SK-N-SH (cell line): ENCODE measurements at regions not wholly inside any gene's neighbourhood (a gene's known extent, or its start where the extent isn't known, plus 50 kb on each side); places are given as distances from the start of the nearest gene placed in this dataset.

Experiments
- CTCF ChIA-PET: fragments of 300-600, 350-600 bp; formaldehyde crosslinking; extraction: SDS; loops from one replicate; lab custom pipeline; 2021; lab: Yijun Ruan, JAX
- POLR2A ChIA-PET: fragments of 350-600 bp; sonication (Branson Sonifier 250); formaldehyde crosslinking; extraction: SDS; loops from one replicate; lab custom pipeline; 2020; ENCODE audit warnings: antibody characterized with exemption, inconsistent platforms; lab: Yijun Ruan, JAX
- DNase-seq: peaks from one replicate; pipeline ENCODE4 v3.0.0; 2012
- H2AFZ ChIP-seq: fragments of 200-600 bp; sonication (generic); 2 replicates; pipeline ENCODE4 v1.8.1; 2016; ENCODE audit warnings: antibody characterized with exemption, mild to moderate bottlenecking, low read depth
- H3F3A ChIP-seq: fragments of 200-600 bp; sonication (generic); replicated peaks from 2 replicates; pipeline ENCODE3; 2016; ENCODE audit warnings: antibody characterized with exemption, mild to moderate bottlenecking; ENCODE audit not compliant: insufficient read depth
- H3K27ac ChIP-seq, 2 experiments: fragments of 200-500 bp in 1 of 2; fragments of 200-600 bp in 1 of 2; sonication (Bioruptor generic) in 1 of 2; sonication (generic), shearing (Covaris generic) in 1 of 2; 2 replicates each; pipeline versions ENCODE4 v1.5.1 to v1.6.1; 2014 to 2016; ENCODE audit warnings: low read depth in 2 of 2, inconsistent platforms in 1 of 2, low read length in 1 of 2, mild to moderate bottlenecking in 1 of 2, mixed read lengths in 1 of 2
- H3K27me3 ChIP-seq: fragments of 200-600 bp; sonication (generic), shearing (Covaris generic); 2 replicates; pipeline ENCODE4 v1.6.1; 2016; ENCODE audit warnings: mixed run types; ENCODE audit not compliant: insufficient read depth
- H3K36me3 ChIP-seq, 2 experiments: fragments of 200-500 bp in 1 of 2; fragments of 200-600 bp in 1 of 2; sonication (Bioruptor generic) in 1 of 2; sonication (generic) in 1 of 2; replicated peaks in 1 of 2; 2 replicates each; pipeline versions ENCODE3 to v1.5.1; 2014 to 2016; ENCODE audit warnings: low read length in 1 of 2, mild to moderate bottlenecking in 1 of 2; ENCODE audit not compliant: insufficient read depth in 2 of 2, control insufficient read depth in 1 of 2
- H3K4me1 ChIP-seq, 2 experiments: fragments of 200-500 bp in 1 of 2; fragments of 200-600 bp in 1 of 2; sonication (Bioruptor generic) in 1 of 2; sonication (generic), shearing (Covaris generic) in 1 of 2; 2 replicates each; pipeline versions ENCODE4 v1.5.1 to v1.6.1; 2014 to 2016; ENCODE audit warnings: low read depth in 1 of 2, low read length in 1 of 2, mixed run types in 1 of 2; ENCODE audit not compliant: insufficient read depth in 2 of 2, control insufficient read depth in 1 of 2
- H3K4me2 ChIP-seq: fragments of 200-600 bp; sonication (generic), shearing (Covaris generic); 2 replicates; pipeline ENCODE4 v1.6.1; 2017; ENCODE audit warnings: mixed run types
- H3K4me3 ChIP-seq, 2 experiments: fragments of 200-500 bp in 1 of 2; fragments of 200-600 bp in 1 of 2; sonication (Bioruptor generic) in 1 of 2; sonication (generic), shearing (Covaris generic) in 1 of 2; 2 replicates each; pipeline versions ENCODE4 v1.5.1 to v1.8.1; 2014 to 2016; ENCODE audit warnings: low read depth in 2 of 2, inconsistent platforms in 1 of 2, low read length in 1 of 2, mild to moderate bottlenecking in 1 of 2, mixed read lengths in 1 of 2, moderate library complexity in 1 of 2
- H3K79me2 ChIP-seq: fragments of 200-600 bp; sonication (generic); 2 replicates; pipeline ENCODE4 v1.8.1; 2017; ENCODE audit warnings: mild to moderate bottlenecking; ENCODE audit not compliant: insufficient read depth
- H3K9ac ChIP-seq: fragments of 200-600 bp; sonication (generic); 2 replicates; pipeline ENCODE4 v1.6.1; 2017; ENCODE audit warnings: mixed run types
- H3K9me2 ChIP-seq: fragments of 200-600 bp; sonication (generic); 2 replicates; pipeline ENCODE4 v1.6.1; 2017; ENCODE audit warnings: mixed run types
- H3K9me3 ChIP-seq: fragments of 200-600 bp; sonication (generic); 2 replicates; pipeline ENCODE4 v1.6.1; 2017; ENCODE audit warnings: mixed run types, mild to moderate bottlenecking, moderate library complexity
- H4K20me1 ChIP-seq: fragments of 200-600 bp; sonication (generic); 2 replicates; pipeline ENCODE4 v1.6.1; 2017; ENCODE audit warnings: mild to moderate bottlenecking, mixed run types; ENCODE audit not compliant: insufficient read depth
- CHD2 ChIP-seq: fragments of 150-350 bp; IDR thresholded peaks from 2 replicates; pipeline ENCODE4 v1.6.1; 2018; ENCODE audit warnings: low read length; ENCODE audit not compliant: partially characterized antibody
- CTCF ChIP-seq: fragments of 200-600 bp; sonication (generic); IDR thresholded peaks from 2 replicates; pipeline ENCODE4 v1.6.1; 2017; ENCODE audit warnings: antibody characterized with exemption, mild to moderate bottlenecking, moderate library complexity
- ELF1 ChIP-seq: IDR thresholded peaks from 2 replicates; pipeline ENCODE4 v1.4.0; 2012
- EP300 ChIP-seq, 2 experiments: IDR thresholded peaks; 2 replicates each; pipeline versions ENCODE4 v1.4.0 to v1.6.1; 2012; ENCODE audit warnings: borderline replicate concordance in 1 of 2, low read depth in 1 of 2, low read length in 1 of 2
- FOSL2 ChIP-seq: IDR thresholded peaks from 2 replicates; pipeline ENCODE4 v1.4.0; 2012; ENCODE audit warnings: low read depth, mild to moderate bottlenecking, moderate library complexity, borderline replicate concordance
- FOXJ3 ChIP-seq: sonication (generic); formaldehyde crosslinking; IDR thresholded peaks from 2 replicates; pipeline ENCODE4 v1.5.1; 2020; ENCODE audit warnings: mild to moderate bottlenecking, missing genetic modification reagents
- FOXM1 ChIP-seq: IDR thresholded peaks from 2 replicates; pipeline ENCODE4 v1.4.0; 2012; ENCODE audit warnings: low read depth, mild to moderate bottlenecking
- GATA2 ChIP-seq: sonication (generic); formaldehyde crosslinking; IDR thresholded peaks from 2 replicates; pipeline ENCODE4 v1.5.0; 2020; ENCODE audit warnings: mild to moderate bottlenecking, missing genetic modification reagents
- IRF3 ChIP-seq: fragments of 150-350 bp; IDR thresholded peaks from 2 replicates; pipeline ENCODE4 v1.6.1; 2016; ENCODE audit warnings: mild to moderate bottlenecking, low read depth, low read length
- MAX ChIP-seq: IDR thresholded peaks from 2 replicates; pipeline ENCODE4 v1.4.0; 2012; ENCODE audit warnings: low read depth
- MEF2A ChIP-seq: IDR thresholded peaks from 2 replicates; pipeline ENCODE4 v1.4.0; 2012; ENCODE audit warnings: low read depth, borderline replicate concordance
- POLR2AphosphoS5 ChIP-seq: IDR thresholded peaks from 2 replicates; pipeline ENCODE4 v1.6.1; 2012; ENCODE audit warnings: low read depth, low read length
- RAD21 ChIP-seq: IDR thresholded peaks from 2 replicates; pipeline ENCODE4 v1.6.1; 2012; ENCODE audit warnings: mild to moderate bottlenecking, low read length
- RCOR1 ChIP-seq: fragments of 150-350 bp; IDR thresholded peaks from 2 replicates; pipeline ENCODE4 v1.6.1; 2017; ENCODE audit warnings: antibody characterized with exemption, low read length
- RFX5 ChIP-seq: IDR thresholded peaks from 2 replicates; pipeline ENCODE4 v1.6.1; 2012; ENCODE audit warnings: mild to moderate bottlenecking, improper control_type of control experiment, low read length
- SIN3A ChIP-seq: IDR thresholded peaks from 2 replicates; pipeline ENCODE4 v1.6.1; 2012; ENCODE audit warnings: low read depth, mild to moderate bottlenecking, low read length, moderate library complexity, borderline replicate concordance
- SMC3 ChIP-seq: IDR thresholded peaks from 2 replicates; pipeline ENCODE4 v1.6.1; 2012; ENCODE audit warnings: low read depth, low read length, improper control_type of control experiment
- TAF1 ChIP-seq: IDR thresholded peaks from 2 replicates; pipeline ENCODE4 v1.6.1; 2012; ENCODE audit warnings: low read depth, mild to moderate bottlenecking, low read length, moderate library complexity, borderline replicate concordance
- TCF12 ChIP-seq: IDR thresholded peaks from 2 replicates; pipeline ENCODE4 v1.4.0; 2012
- TEAD4 ChIP-seq: IDR thresholded peaks from 2 replicates; pipeline ENCODE4 v1.4.0; 2012; ENCODE audit warnings: mild to moderate bottlenecking, borderline replicate concordance; ENCODE audit not compliant: insufficient read depth
- WGBS: methylation state at CpG from one replicate; pipeline ENCODE4 v1.1.6; 2017; ENCODE audit warnings: low lambda C conversion rate; 5-methylcytosine and 5-hydroxymethylcytosine counted together

GRCh38 chr18:30527917-30528316, 514.6 kb downstream of the DSC3 start:
- DNase-seq = no peak
- Histone ChIP-seq H3K4me1 (no peaks in the 10 kb centered on the region), H3K4me3 (no peak overlapping the region), H3K9ac (no peak overlapping the region), H4K20me1 (no peaks in the 10 kb centered on the region), H3K4me2 (no peak overlapping the region), H3K9me2 (no peaks in the 10 kb centered on the region), H3K36me3 (no peaks in the 10 kb centered on the region), H3K79me2 (no peaks in the 10 kb centered on the region), H2AFZ (no peak overlapping the region), H3F3A (no peaks in the 10 kb centered on the region)
- TF ChIP-seq RCOR1 = no peak
- no peak for TF ChIP-seq EP300 (IDR thresholded peaks at IDR 0.05; ENCODE audit: borderline replicate concordance in 1 of 2, low read depth in 1 of 2, low read length in 1 of 2)
- TF ChIP-seq FOSL2 = no peak
- TF ChIP-seq SIN3A = no peak
- no peak for TF ChIP-seq ELF1
- no peak for TF ChIP-seq FOXM1
- no peak for TF ChIP-seq SMC3
- TF ChIP-seq RFX5 = no peak
- no peak for TF ChIP-seq RAD21
- no peak for TF ChIP-seq CTCF
- TF ChIP-seq, all 33 proteins: peak for 0
- no peak overlapping the region for H3K27ac ChIP-seq
- no peaks in the 10 kb centered on the region; the same call in 1 of the 2 replicates for H3K9me3 ChIP-seq
- 17% methylated on average over 1 of the region's 1 CpG for WGBS
- peaks cover 5% of the 10 kb centered on the region; the same call in 1 of the 2 replicates for H3K27me3 ChIP-seq
- ChIA-PET POLR2A (no interaction called here), CTCF (interaction anchor here (0.9 kb wide), 1 partner anchor 8 kb away, joined by 3 read pairs; no protein-coding TSS in a partner anchor)

- 62% methylated on average over 1 of the region's 1 CpG for WGBS
- ChIA-PET CTCF (interaction anchor here (0.9 kb wide), 1 partner anchor 9 kb away, joined by 3 read pairs; no protein-coding TSS in a partner anchor), POLR2A (no interaction called here)
- H3F3A ChIP-seq = no peaks in the 10 kb centered on the region
- H3K79me2 ChIP-seq = no peaks in the 10 kb centered on the region
- no peaks in the 10 kb centered on the region for H3K4me1 ChIP-seq
- no peak overlapping the region for H3K4me3 ChIP-seq
- DNase-seq = no peak
- no peak overlapping the region for H3K27ac ChIP-seq
- peaks cover 5% of the 10 kb centered on the region; the same call in 1 of the 2 replicates for H3K27me3 ChIP-seq
- H3K36me3 ChIP-seq = no peaks in the 10 kb centered on the region
- H3K9ac ChIP-seq = no peak overlapping the region
- no peak overlapping the region for H2AFZ ChIP-seq
- H4K20me1 ChIP-seq = no peaks in the 10 kb centered on the region
- no peaks in the 10 kb centered on the region for H3K9me2 ChIP-seq
- no peak for TF ChIP-seq RFX5
- TF ChIP-seq GATA2 (CRISPR knock-in tag) = no peak
- TF ChIP-seq RCOR1 = no peak
- TF ChIP-seq FOSL2 = no peak
- no peak for TF ChIP-seq MEF2A
- TF ChIP-seq FOXJ3 (CRISPR knock-in tag) = no peak
- TF ChIP-seq CHD2 = no peak
- no peak for TF ChIP-seq TCF12
- no peak for TF ChIP-seq POLR2AphosphoS5
- no peak for TF ChIP-seq TEAD4
- TF ChIP-seq IRF3 = no peak
- TF ChIP-seq TAF1 = no peak
- TF ChIP-seq RAD21 = no peak
- no peak for TF ChIP-seq MAX
- no peak for TF ChIP-seq CTCF
- H3K9me3 ChIP-seq = no peaks in the 10 kb centered on the region; the same call in 1 of the 2 replicates
- no peak overlapping the region for H3K4me2 ChIP-seq
Observed at GRCh38 chr18:30527226-30527625, 515.3 kb downstream of the DSC3 start.
